Cardiac muscle cell (in vitro differentiated cells and primary cell): ENCODE measurements at regions not wholly inside any gene's neighbourhood (a gene's known extent, or its start where the extent isn't known, plus 50 kb on each side); places are given as distances from the start of the nearest gene placed in this dataset.
"Not testable (repeated sequence)": the region's sequence is repeated elsewhere in the genome, so short reads cannot be mapped to it uniquely, and the experiment has no call there.

Experiments
- DNase-seq, 2 donors: peaks; one replicate each; pipeline versions ENCODE4 v3.0.0 to v3.0.0-alpha.2; 2010 to 2017; ENCODE audit warnings: low read depth in 1 of 2, low spot score in 1 of 2
- H3K27ac ChIP-seq: fragments of 200-600 bp; sonication (generic); 2 replicates; pipeline ENCODE4 v1.5.1; 2016
- H3K27me3 ChIP-seq: fragments of 200-600 bp; sonication (generic); 2 replicates; pipeline ENCODE4 v1.6.0; 2016; ENCODE audit warnings: control low read depth
- H3K36me3 ChIP-seq: fragments of 200-600 bp; sonication (generic); 2 replicates; pipeline ENCODE4 v1.5.1; 2016; ENCODE audit warnings: control low read depth
- H3K4me1 ChIP-seq: fragments of 200-600 bp; sonication (generic); 2 replicates; pipeline ENCODE4 v1.8.1; 2017; ENCODE audit warnings: low read depth, mild to moderate bottlenecking, mixed run types
- H3K4me3 ChIP-seq: fragments of 200-600 bp; sonication (generic); 2 replicates; pipeline ENCODE4 v1.5.1; 2016; ENCODE audit warnings: mild to moderate bottlenecking
- H3K9me3 ChIP-seq: fragments of 200-600 bp; sonication (generic); 2 replicates; pipeline ENCODE4 v1.5.1; 2017; ENCODE audit warnings: low read depth, mild to moderate bottlenecking, control low read depth
- CTCF ChIP-seq: IDR thresholded peaks from 2 replicates; pipeline ENCODE4 v1.5.1; 2012; ENCODE audit warnings: low read depth, mild to moderate bottlenecking, low read length

- Histone ChIP-seq H3K4me1 (peaks cover 5% of the 10 kb centered on the region), H3K4me3 (no peak overlapping the region), H3K27me3 (no peaks in the 10 kb centered on the region), H3K27ac (no peak overlapping the region), H3K36me3 (no peaks in the 10 kb centered on the region), H3K9me3 (no peaks in the 10 kb centered on the region)
- no peak for TF ChIP-seq CTCF
- DNase-seq = peak in 1 of 2 donors; percentile 21
Observed at GRCh38 chr4:147108409-147108808, 162.7 kb upstream of the TTC29 start.

- Histone ChIP-seq H3K27me3 (no peaks in the 10 kb centered on the region), H3K4me1 (no peaks in the 10 kb centered on the region), H3K27ac (no peak overlapping the region), H3K9me3 (no peaks in the 10 kb centered on the region), H3K4me3 (no peak overlapping the region), H3K36me3 (no peaks in the 10 kb centered on the region)
- no peak for TF ChIP-seq CTCF
- no peak for DNase-seq
Observed at GRCh38 chr4:147109800-147110199, 164.1 kb upstream of the TTC29 start.

GRCh38 chr4:147110473-147111367 is 165.1 kb upstream of the TTC29 start:
- no peak overlapping the region for H3K27ac ChIP-seq
- DNase-seq = peak in 1 of 2 donors; percentile 64
- no peaks in the 10 kb centered on the region for H3K36me3 ChIP-seq
- TF ChIP-seq CTCF = peak; percentile 26
- no peak overlapping the region for H3K4me3 ChIP-seq
- no peaks in the 10 kb centered on the region for H3K27me3 ChIP-seq
- no peaks in the 10 kb centered on the region for H3K4me1 ChIP-seq
- no peaks in the 10 kb centered on the region for H3K9me3 ChIP-seq

- not testable (repeated sequence) for H3K27me3 ChIP-seq, H3K4me1 ChIP-seq, H3K36me3 ChIP-seq, H3K9me3 ChIP-seq, H3K4me3 ChIP-seq
- DNase-seq = peak in 1 of 2 donors; percentile 15
- peak overlapping the region; percentile 39 for H3K27ac ChIP-seq
Observed at GRCh38 chr4:147112196-147112595, 166.5 kb upstream of the TTC29 start.

GRCh38 chr4:147117431-147117830 is 171.8 kb upstream of the TTC29 start:
- H3K4me3 ChIP-seq = no peak overlapping the region
- no peaks in the 10 kb centered on the region for H3K27me3 ChIP-seq
- TF ChIP-seq CTCF = no peak
- H3K27ac ChIP-seq = peak overlapping the region; percentile 70
- H3K36me3 ChIP-seq = no peaks in the 10 kb centered on the region
- peak; percentile 33 to 76 for DNase-seq
- peaks cover 9% of the 10 kb centered on the region for H3K4me1 ChIP-seq
- H3K9me3 ChIP-seq = no peaks in the 10 kb centered on the region

GRCh38 chr4:147118528-147118927 is 172.9 kb upstream of the TTC29 start:
- Histone ChIP-seq H3K4me3 (no peak overlapping the region), H3K9me3 (no peaks in the 10 kb centered on the region), H3K36me3 (no peaks in the 10 kb centered on the region), H3K4me1 (peaks cover 20% of the 10 kb centered on the region), H3K27me3 (no peaks in the 10 kb centered on the region), H3K27ac (no peak overlapping the region)
- peak in 1 of 2 donors; percentile 85 for DNase-seq
- no peak for TF ChIP-seq CTCF
